ENCODE measurements at regions not wholly inside any gene's neighbourhood (a gene's known extent, or its start where the extent isn't known, plus 50 kb on each side); places are given as distances from the start of the nearest gene placed in this dataset.
"Not testable (repeated sequence)": the region's sequence is repeated elsewhere in the genome, so short reads cannot be mapped to it uniquely, and the experiment has no call there.

DNA sequence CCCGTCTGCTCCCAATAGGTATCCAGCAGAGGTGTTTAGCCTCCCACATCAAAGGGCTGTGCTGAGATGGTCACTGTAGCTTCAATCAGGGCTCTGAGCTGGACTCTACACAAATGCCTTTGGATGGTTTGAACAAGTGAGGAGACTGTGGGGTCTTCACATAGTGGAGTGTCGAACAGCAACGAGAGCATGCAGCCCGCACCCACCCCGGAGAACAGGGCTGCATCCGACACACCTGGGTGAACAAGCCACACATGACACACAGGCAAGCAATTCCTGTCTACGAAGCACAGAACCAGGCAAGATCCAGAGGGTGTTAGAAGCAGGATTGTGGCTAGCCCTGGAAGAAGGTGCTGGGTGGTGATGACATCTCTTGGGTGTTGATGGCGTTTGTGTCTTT lies 58.0 kb upstream of the FGF3 start:
- Histone ChIP-seq H3K9ac (ENCODE audit: insufficient read depth, low read length) (no peak overlapping the region), H3K4me1 (ENCODE audit: control insufficient read depth, extremely low read depth, insufficient read depth, low read length) (no peaks in the 10 kb centered on the region), H3K27me3 (ENCODE audit: control insufficient read depth, insufficient read depth, low read length) (no peaks in the 10 kb centered on the region), H4K20me1 (ENCODE audit: control insufficient read depth, extremely low read depth, insufficient read depth, low read length) (no peaks in the 10 kb centered on the region), H3K36me3 (ENCODE audit: control insufficient read depth, insufficient read depth, low read length) (no peaks in the 10 kb centered on the region), H2AFZ (ENCODE audit: low read length) (no peak overlapping the region), H3K4me2 (ENCODE audit: extremely low read depth, insufficient read depth, low read length) (no peak overlapping the region), H3K79me2 (ENCODE audit: control insufficient read depth, insufficient read depth, low read length) (no peaks in the 10 kb centered on the region), H3K4me3 (replicated peaks in 1 of 4; ENCODE audit: control extremely low read depth in 1 of 4, insufficient read depth in 1 of 4, low read depth in 3 of 4, low read length in 4 of 4) (no peak overlapping the region), H3K27ac (ENCODE audit: insufficient read depth, low read length) (no peak overlapping the region), H3K9me3 (ENCODE audit: control insufficient read depth, insufficient read depth, low read depth, low read length) (no peaks in the 10 kb centered on the region)
- TF ChIP-seq CTCF (conservative IDR thresholded peaks at IDR 0.05 in 1 of 2, IDR thresholded peaks at IDR 0.05 in 1 of 2; ENCODE audit: low read depth in 1 of 2, low read length in 2 of 2) (no peak), EZH2 (IDR thresholded peaks at IDR 0.05; ENCODE audit: low read length, missing control alignments) (no peak)
- DNase-seq (ENCODE audit: low read depth in 2 of 2) = no peak

DNA sequence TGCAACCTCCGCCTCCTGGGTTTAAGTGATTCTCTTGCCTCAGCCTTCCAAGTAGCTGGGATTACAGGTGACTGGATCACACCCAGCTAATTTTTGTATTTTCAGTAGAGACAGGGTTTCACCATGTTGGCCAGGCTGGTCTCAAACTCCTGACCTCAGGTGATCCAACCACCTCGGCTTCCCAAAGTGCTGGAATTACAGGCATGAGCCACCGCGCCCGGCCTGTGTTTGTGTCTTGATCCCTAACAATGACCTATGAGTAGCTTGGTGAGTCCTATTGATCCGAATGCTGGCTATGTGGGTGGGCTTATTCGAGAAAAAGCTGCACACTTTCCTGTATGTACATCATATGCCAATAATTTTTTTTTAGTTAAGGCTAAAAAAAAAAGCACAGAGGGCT lies 58.5 kb upstream of the FGF3 start:
- H3K79me2 ChIP-seq (ENCODE audit: control insufficient read depth, insufficient read depth, low read length); H3K4me1 ChIP-seq (ENCODE audit: control insufficient read depth, extremely low read depth, insufficient read depth, low read length); H3K4me3 ChIP-seq (replicated peaks in 1 of 4; ENCODE audit: control extremely low read depth in 1 of 4, insufficient read depth in 1 of 4, low read depth in 3 of 4, low read length in 4 of 4); DNase-seq (ENCODE audit: low read depth in 2 of 2); H3K27me3 ChIP-seq (ENCODE audit: control insufficient read depth, insufficient read depth, low read length); H3K9me3 ChIP-seq (ENCODE audit: control insufficient read depth, insufficient read depth, low read depth, low read length); H3K4me2 ChIP-seq (ENCODE audit: extremely low read depth, insufficient read depth, low read length); H3K27ac ChIP-seq (ENCODE audit: insufficient read depth, low read length); H4K20me1 ChIP-seq (ENCODE audit: control insufficient read depth, extremely low read depth, insufficient read depth, low read length); H2AFZ ChIP-seq (ENCODE audit: low read length); H3K36me3 ChIP-seq (ENCODE audit: control insufficient read depth, insufficient read depth, low read length); H3K9ac ChIP-seq (ENCODE audit: insufficient read depth, low read length): not testable (repeated sequence)

DNA sequence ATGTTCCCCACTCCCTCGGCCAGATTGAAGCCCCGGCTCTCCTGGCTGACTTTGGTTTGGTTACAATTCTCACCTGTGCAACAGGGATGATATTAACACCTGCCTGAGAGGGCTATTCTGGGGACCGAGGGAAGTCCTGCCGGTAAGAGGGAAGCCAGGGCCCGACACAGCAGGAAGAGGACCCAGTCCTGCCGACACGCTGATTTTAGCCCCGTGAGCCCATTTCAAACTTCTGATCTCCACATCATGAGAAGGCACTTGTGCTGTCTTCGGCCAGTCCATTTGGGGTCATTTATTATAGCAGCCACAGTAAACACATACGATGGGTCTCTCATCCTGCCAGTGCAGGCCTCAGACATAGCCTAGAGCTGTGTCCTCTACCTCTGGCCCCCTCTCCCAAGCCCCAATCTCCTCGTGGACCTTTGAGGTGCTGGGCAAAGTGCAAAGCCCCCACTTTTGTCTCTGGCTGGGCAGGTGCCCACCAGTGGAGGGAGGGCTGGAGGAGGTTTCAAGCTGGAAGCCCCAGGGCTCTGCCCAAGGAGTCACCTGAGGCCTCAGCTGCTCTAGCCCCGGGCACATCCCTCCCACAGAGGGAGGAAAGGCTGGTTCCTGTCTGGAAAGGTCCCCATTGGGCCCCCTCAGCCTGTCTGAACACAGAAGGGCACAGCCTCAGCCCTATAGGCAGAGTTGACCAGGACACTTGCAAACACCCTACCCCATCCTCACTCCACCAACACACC lies 59.1 kb upstream of the FGF3 start:
- no peaks in the 10 kb centered on the region for H3K36me3 ChIP-seq (ENCODE audit: control insufficient read depth, insufficient read depth, low read length)
- H3K79me2 ChIP-seq (ENCODE audit: control insufficient read depth, insufficient read depth, low read length) = no peaks in the 10 kb centered on the region
- no peak overlapping the region for H3K27ac ChIP-seq (ENCODE audit: insufficient read depth, low read length)
- no peak overlapping the region for H2AFZ ChIP-seq (ENCODE audit: low read length)
- H4K20me1 ChIP-seq (ENCODE audit: control insufficient read depth, extremely low read depth, insufficient read depth, low read length) = no peaks in the 10 kb centered on the region
- no peak for DNase-seq (ENCODE audit: low read depth in 2 of 2)
- no peak overlapping the region for H3K4me2 ChIP-seq (ENCODE audit: extremely low read depth, insufficient read depth, low read length)
- no peaks in the 10 kb centered on the region for H3K9me3 ChIP-seq (ENCODE audit: control insufficient read depth, insufficient read depth, low read depth, low read length)
- TF ChIP-seq CTCF (conservative IDR thresholded peaks at IDR 0.05 in 1 of 2, IDR thresholded peaks at IDR 0.05 in 1 of 2; ENCODE audit: low read depth in 1 of 2, low read length in 2 of 2) (no peak), EZH2 (IDR thresholded peaks at IDR 0.05; ENCODE audit: low read length, missing control alignments) (no peak)
- no peak overlapping the region for H3K9ac ChIP-seq (ENCODE audit: insufficient read depth, low read length)
- no peaks in the 10 kb centered on the region for H3K27me3 ChIP-seq (ENCODE audit: control insufficient read depth, insufficient read depth, low read length)
- no peak overlapping the region for H3K4me3 ChIP-seq (replicated peaks in 1 of 4; ENCODE audit: control extremely low read depth in 1 of 4, insufficient read depth in 1 of 4, low read depth in 3 of 4, low read length in 4 of 4)
- no peaks in the 10 kb centered on the region for H3K4me1 ChIP-seq (ENCODE audit: control insufficient read depth, extremely low read depth, insufficient read depth, low read length)

Data from fibroblast of lung (primary cell).